PC-9 (cell line): ENCODE measurements at regions not wholly inside any gene's neighbourhood (a gene's known extent, or its start where the extent isn't known, plus 50 kb on each side); places are given as distances from the start of the nearest gene placed in this dataset.

Source experiments
- BruUV-seq: library from RNA; stranded (reverse); fragments of 400-500 nt; replicated peaks from 2 replicates; lab custom pipeline; 2021; lab: Mats Ljungman, UMichigan
- CTCF ChIA-PET: fragments of 300-600 bp; sonication (Branson Sonifier 250); formaldehyde crosslinking; loops from one replicate; lab custom pipeline; 2022; ENCODE audit warnings: antibody characterized with exemption; lab: Charles Lee
- POLR2A ChIA-PET: fragments of 300-600 bp; sonication (Branson Sonifier 250); formaldehyde crosslinking; loops from one replicate; lab custom pipeline; 2022; ENCODE audit warnings: antibody characterized with exemption; ENCODE audit not compliant: unreplicated experiment; lab: Charles Lee
- DNase-seq, 2 experiments: peaks; one replicate each; pipeline versions ENCODE4 v3.0.0 to v3.0.0-alpha.2; 2015 to 2022; ENCODE audit warnings: mixed read lengths in 1 of 2
- H2AFZ ChIP-seq: fragments of 200-600 bp; sonication (generic); 2 replicates; pipeline ENCODE4 v1.8.1; 2017; ENCODE audit warnings: antibody characterized with exemption
- H3F3A ChIP-seq: fragments of 200-600 bp; sonication (generic); 2 replicates; pipeline ENCODE4 v1.8.1; 2017; ENCODE audit warnings: antibody characterized with exemption, mild to moderate bottlenecking, low read depth; ENCODE audit not compliant: insufficient read depth
- H3K27ac ChIP-seq: fragments of 200-600 bp; sonication (generic); 2 replicates; pipeline ENCODE4 v1.6.1; 2016; ENCODE audit warnings: mixed run types
- H3K27me3 ChIP-seq: fragments of 200-600 bp; sonication (generic); 2 replicates; pipeline ENCODE4 v1.6.1; 2016; ENCODE audit warnings: low read depth, mixed run types; ENCODE audit not compliant: insufficient read depth
- H3K36me3 ChIP-seq: fragments of 200-600 bp; sonication (generic); 2 replicates; pipeline ENCODE4 v1.6.1; 2016; ENCODE audit warnings: low read depth, mixed run types
- H3K4me1 ChIP-seq: fragments of 200-600 bp; sonication (generic); replicated peaks from 2 replicates; pipeline ENCODE4 v1.6.1; 2016; ENCODE audit warnings: mixed run types; ENCODE audit not compliant: insufficient read depth
- H3K4me2 ChIP-seq: fragments of 200-600 bp; sonication (generic); 2 replicates; pipeline ENCODE4 v1.6.1; 2017; ENCODE audit warnings: mixed run types
- H3K4me3 ChIP-seq: fragments of 200-600 bp; sonication (generic); 2 replicates; pipeline ENCODE4 v1.6.1; 2016; ENCODE audit warnings: mixed run types
- H3K79me2 ChIP-seq: fragments of 200-600 bp; sonication (generic); 2 replicates; pipeline ENCODE4 v1.6.1; 2017; ENCODE audit warnings: low read depth, mixed run types
- H3K9me2 ChIP-seq: fragments of 200-600 bp; sonication (generic); 2 replicates; pipeline ENCODE4 v1.8.1; 2017; ENCODE audit warnings: mild to moderate bottlenecking; ENCODE audit not compliant: insufficient read depth
- H3K9me3 ChIP-seq: fragments of 200-600 bp; sonication (generic); 2 replicates; pipeline ENCODE4 v1.8.1; 2016; ENCODE audit warnings: low read depth; ENCODE audit not compliant: insufficient read depth
- H4K20me1 ChIP-seq: fragments of 200-600 bp; sonication (generic); 2 replicates; pipeline ENCODE4 v1.8.1; 2017; ENCODE audit not compliant: insufficient read depth
- EZH2 ChIP-seq: fragments of 200-600 bp; sonication (generic); IDR thresholded peaks from 2 replicates; pipeline ENCODE4 v1.8.0; 2017; ENCODE audit warnings: antibody characterized with exemption, low read depth
- intact Hi-C: fragments of 100-400 bp; cut with micrococcal nuclease; formaldehyde crosslinking; loops from one replicate; pipeline ENCODE4 v1.10.0; 2022; ENCODE audit not compliant: unreplicated experiment
- TF ChIP-seq, protein P1 (sequence below): fragments of 200-600 bp; sonication (generic); conservative IDR thresholded peaks from 2 replicates; pipeline ENCODE4 v1.6.1; 2017; ENCODE audit warnings: mixed run types, antibody characterized with exemption, mild to moderate bottlenecking, moderate library complexity

GRCh38 chr1:200332716-200333115 is 77.1 kb downstream of the ZNF281 start:
- peaks cover 23% of the 10 kb centered on the region; the same call in 1 of the 2 replicates for H3F3A ChIP-seq
- no peaks in the 10 kb centered on the region for H3K27me3 ChIP-seq
- H4K20me1 ChIP-seq: no peaks in the 10 kb centered on the region
- H3K27ac ChIP-seq: no peak overlapping the region
- H3K36me3 ChIP-seq: no peaks in the 10 kb centered on the region
- no peak for DNase-seq
- H3K9me3 ChIP-seq: no peaks in the 10 kb centered on the region
- no peak overlapping the region for H3K4me2 ChIP-seq
- ChIA-PET POLR2A (no interaction called here), CTCF (interaction anchor here (0.6 kb wide), 1 partner anchor 32 kb away, joined by 4 read pairs; no protein-coding TSS in a partner anchor)
- no peak overlapping the region for H3K4me3 ChIP-seq
- H2AFZ ChIP-seq: no peak overlapping the region
- H3K79me2 ChIP-seq: no peaks in the 10 kb centered on the region
- intact Hi-C loops: no loop called here
- peaks cover 33% of the 10 kb centered on the region for H3K4me1 ChIP-seq
- BruUV-seq: no TSS peak
- no peaks in the 10 kb centered on the region for H3K9me2 ChIP-seq
- TF ChIP-seq EZH2: no peak
- TF ChIP-seq, protein P1, sequence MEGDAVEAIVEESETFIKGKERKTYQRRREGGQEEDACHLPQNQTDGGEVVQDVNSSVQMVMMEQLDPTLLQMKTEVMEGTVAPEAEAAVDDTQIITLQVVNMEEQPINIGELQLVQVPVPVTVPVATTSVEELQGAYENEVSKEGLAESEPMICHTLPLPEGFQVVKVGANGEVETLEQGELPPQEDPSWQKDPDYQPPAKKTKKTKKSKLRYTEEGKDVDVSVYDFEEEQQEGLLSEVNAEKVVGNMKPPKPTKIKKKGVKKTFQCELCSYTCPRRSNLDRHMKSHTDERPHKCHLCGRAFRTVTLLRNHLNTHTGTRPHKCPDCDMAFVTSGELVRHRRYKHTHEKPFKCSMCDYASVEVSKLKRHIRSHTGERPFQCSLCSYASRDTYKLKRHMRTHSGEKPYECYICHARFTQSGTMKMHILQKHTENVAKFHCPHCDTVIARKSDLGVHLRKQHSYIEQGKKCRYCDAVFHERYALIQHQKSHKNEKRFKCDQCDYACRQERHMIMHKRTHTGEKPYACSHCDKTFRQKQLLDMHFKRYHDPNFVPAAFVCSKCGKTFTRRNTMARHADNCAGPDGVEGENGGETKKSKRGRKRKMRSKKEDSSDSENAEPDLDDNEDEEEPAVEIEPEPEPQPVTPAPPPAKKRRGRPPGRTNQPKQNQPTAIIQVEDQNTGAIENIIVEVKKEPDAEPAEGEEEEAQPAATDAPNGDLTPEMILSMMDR: no peak

- intact Hi-C loops: no loop called here
- no peaks in the 10 kb centered on the region for H3K27me3 ChIP-seq
- ChIA-PET CTCF (no interaction called here), POLR2A (interaction anchor here (0.7 kb wide), 1 partner anchor 704 kb away, joined by 5 read pairs; no protein-coding TSS in a partner anchor)
- no peaks in the 10 kb centered on the region for H3K9me2 ChIP-seq
- H4K20me1 ChIP-seq: no peaks in the 10 kb centered on the region
- H3K27ac ChIP-seq: no peak overlapping the region
- no TSS peak for BruUV-seq
- DNase-seq: no peak
- H3F3A ChIP-seq: peaks cover 8% of the 10 kb centered on the region; the same call in 1 of the 2 replicates
- no peak overlapping the region for H3K4me3 ChIP-seq
- H2AFZ ChIP-seq: no peak overlapping the region
- peaks cover 16% of the 10 kb centered on the region for H3K4me1 ChIP-seq
- H3K36me3 ChIP-seq: no peaks in the 10 kb centered on the region
- H3K9me3 ChIP-seq: no peaks in the 10 kb centered on the region
- TF ChIP-seq EZH2: no peak
- TF ChIP-seq, protein P1: no peak
- no peaks in the 10 kb centered on the region for H3K79me2 ChIP-seq
- H3K4me2 ChIP-seq: no peak overlapping the region
Observed at GRCh38 chr1:200330741-200331428, 79.0 kb downstream of the ZNF281 start.

GRCh38 chr1:200329208-200329882 is 80.5 kb downstream of the ZNF281 start:
- no peaks in the 10 kb centered on the region for H3K79me2 ChIP-seq
- H3K4me3 ChIP-seq: no peak overlapping the region
- H3K27me3 ChIP-seq: no peaks in the 10 kb centered on the region
- H4K20me1 ChIP-seq: no peaks in the 10 kb centered on the region
- BruUV-seq: no TSS peak
- H3K27ac ChIP-seq: no peak overlapping the region
- H3K36me3 ChIP-seq: no peaks in the 10 kb centered on the region
- intact Hi-C loops: no loop called here
- peaks cover 4% of the 10 kb centered on the region for H3K4me1 ChIP-seq
- H2AFZ ChIP-seq: no peak overlapping the region
- H3K4me2 ChIP-seq: no peak overlapping the region
- POLR2A ChIA-PET: no interaction called here
- no peak for DNase-seq
- CTCF ChIA-PET: no interaction called here
- no peaks in the 10 kb centered on the region for H3K9me2 ChIP-seq
- H3F3A ChIP-seq: no peaks in the 10 kb centered on the region
- peaks cover 6% of the 10 kb centered on the region; the same call in 1 of the 2 replicates for H3K9me3 ChIP-seq
- TF ChIP-seq, protein P1: no peak
- TF ChIP-seq EZH2: no peak
